ENCODE measurements at regions not wholly inside any gene's neighbourhood (a gene's known extent, or its start where the extent isn't known, plus 50 kb on each side); places are given as distances from the start of the nearest gene placed in this dataset.

DNA sequence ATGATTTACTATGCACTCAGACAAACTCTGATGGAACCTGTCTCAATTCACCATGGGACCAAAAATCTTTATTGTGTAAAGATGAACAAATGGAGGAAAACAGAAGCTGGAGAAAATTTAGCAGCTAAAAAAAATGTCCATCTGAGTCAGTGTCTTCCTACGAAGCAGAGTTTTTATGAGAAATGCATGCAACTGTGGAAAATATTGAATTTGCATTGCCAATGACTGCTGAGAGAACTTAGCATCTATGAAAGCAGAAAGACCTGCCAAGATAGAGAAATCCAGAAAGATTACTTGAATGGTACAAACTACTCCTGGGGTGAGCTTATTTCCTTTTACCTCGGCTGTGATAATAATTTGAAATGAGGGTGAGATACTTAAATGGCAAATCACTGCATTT lies 289.7 kb upstream of the GCFC2 start:
- no peak for TF ChIP-seq CTCF (IDR thresholded peaks at IDR 0.05; ENCODE audit: low read length)
- TF ChIP-seq EZH2 (optimal IDR thresholded peaks at IDR 0.05; ENCODE audit: low read depth, low read length) = no peak
- no peak for TF ChIP-seq EZH2phosphoT487 (IDR thresholded peaks at IDR 0.05; ENCODE audit: low read length)
